Karpas-422 (cell line): ENCODE measurements at regions not wholly inside any gene's neighbourhood (a gene's known extent, or its start where the extent isn't known, plus 50 kb on each side); places are given as distances from the start of the nearest gene placed in this dataset.
"Not testable (repeated sequence)": the region's sequence is repeated elsewhere in the genome, so short reads cannot be mapped to it uniquely, and the experiment has no call there.

Experiments
- DNase-seq: peaks from one replicate; pipeline ENCODE4 v3.0.0-alpha.2; 2015
- H2AFZ ChIP-seq: fragments of 200-600 bp; sonication (generic); 2 replicates; pipeline ENCODE4 v1.6.1; 2014; ENCODE audit warnings: antibody characterized with exemption, low read length, mixed read lengths
- H3K27ac ChIP-seq: fragments of 200-600 bp; sonication (generic); 2 replicates; pipeline ENCODE4 v1.5.1; 2014; ENCODE audit warnings: mild to moderate bottlenecking, low read length, moderate library complexity
- H3K27me3 ChIP-seq: fragments of 200-600 bp; sonication (generic); 2 replicates; pipeline ENCODE4 v1.6.1; 2014; ENCODE audit warnings: low read length, mixed read lengths
- H3K36me3 ChIP-seq: fragments of 200-600 bp; sonication (generic); 2 replicates; pipeline ENCODE4 v1.6.1; 2014; ENCODE audit warnings: low read length, mixed read lengths; ENCODE audit not compliant: insufficient read depth
- H3K4me1 ChIP-seq: fragments of 200-600 bp; sonication (generic); 2 replicates; pipeline ENCODE4 v1.6.1; 2014; ENCODE audit warnings: mild to moderate bottlenecking, low read length, mixed read lengths
- H3K4me2 ChIP-seq: fragments of 200-600 bp; sonication (generic); 2 replicates; pipeline ENCODE4 v1.6.1; 2014; ENCODE audit warnings: low read length, low read depth, mild to moderate bottlenecking; ENCODE audit not compliant: poor library complexity, severe bottlenecking
- H3K4me3 ChIP-seq: fragments of 200-600 bp; sonication (generic); 2 replicates; pipeline ENCODE4 v1.5.1; 2014; ENCODE audit warnings: mild to moderate bottlenecking, antibody characterized with exemption, low read length, mixed read lengths
- H3K79me2 ChIP-seq: fragments of 200-600 bp; sonication (generic); 2 replicates; pipeline ENCODE4 v1.6.1; 2014; ENCODE audit warnings: mild to moderate bottlenecking, low read length, mixed read lengths
- H3K9ac ChIP-seq: fragments of 200-600 bp; sonication (generic); 2 replicates; pipeline ENCODE4 v1.6.0; 2014; ENCODE audit warnings: low read length
- H3K9me2 ChIP-seq: fragments of 200-600 bp; sonication (generic), shearing (Covaris generic); replicated peaks from 2 replicates; pipeline ENCODE4 v1.6.0; 2014; ENCODE audit warnings: mild to moderate bottlenecking, low read length, moderate library complexity; ENCODE audit not compliant: insufficient read depth
- H3K9me3 ChIP-seq: fragments of 300-700, 200-600 bp; sonication (generic); 2 replicates; pipeline ENCODE4 v1.6.1; 2014; ENCODE audit warnings: low read length, mixed read lengths
- H4K20me1 ChIP-seq: fragments of 200-600 bp; sonication (generic); 2 replicates; pipeline ENCODE4 v1.6.1; 2014; ENCODE audit warnings: mild to moderate bottlenecking, antibody characterized with exemption, low read length, low read depth; ENCODE audit not compliant: insufficient read depth

DNA sequence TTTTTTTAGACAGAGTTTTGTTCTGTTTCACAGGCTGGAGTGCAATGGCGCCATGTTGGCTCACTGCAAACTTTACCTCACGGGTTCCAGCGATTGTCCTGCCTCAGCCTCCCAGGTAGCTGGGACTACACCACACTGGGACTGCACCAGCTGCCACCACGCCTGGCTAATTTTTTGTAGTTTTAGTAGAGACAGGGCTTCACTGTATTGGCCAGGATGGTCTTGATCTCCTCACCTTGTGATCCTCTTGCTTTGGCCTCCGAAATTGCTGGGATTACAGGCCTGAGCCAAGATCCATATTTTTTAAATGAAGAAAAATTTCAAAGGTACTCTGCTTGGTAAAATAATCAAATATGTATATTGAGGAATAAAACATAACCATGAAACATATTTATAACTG is 195.8 kb upstream of the TPTE start:
- not testable (repeated sequence) for H3K27me3 ChIP-seq, H3K79me2 ChIP-seq, H4K20me1 ChIP-seq, H2AFZ ChIP-seq, H3K36me3 ChIP-seq, H3K9ac ChIP-seq, H3K4me3 ChIP-seq, H3K9me2 ChIP-seq, H3K27ac ChIP-seq, DNase-seq, H3K4me2 ChIP-seq, H3K4me1 ChIP-seq
- H3K9me3 ChIP-seq: peaks cover 36% of the 10 kb centered on the region

DNA sequence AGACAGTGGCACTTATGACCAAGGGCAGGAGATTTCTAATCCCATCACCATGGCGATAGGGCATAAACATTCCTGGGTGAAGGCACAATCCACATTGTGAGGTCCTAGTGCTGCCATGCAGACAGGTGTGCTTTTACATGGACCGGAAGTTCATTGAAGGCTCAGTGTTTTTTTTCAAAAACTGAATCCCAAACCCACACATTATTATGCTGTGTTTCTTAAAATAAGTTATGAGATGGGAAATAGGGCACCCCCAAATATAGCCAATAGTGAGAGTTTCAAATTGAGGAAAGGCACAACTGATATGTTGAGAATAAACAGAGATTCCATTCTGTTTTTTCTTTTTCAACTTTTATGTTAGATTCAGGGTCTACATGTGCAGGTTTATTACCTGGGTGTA is 195.2 kb upstream of the TPTE start:
- H4K20me1 ChIP-seq, H3K79me2 ChIP-seq, H3K36me3 ChIP-seq, H3K27me3 ChIP-seq, H3K9ac ChIP-seq, H3K4me3 ChIP-seq, H2AFZ ChIP-seq, H3K4me1 ChIP-seq, H3K4me2 ChIP-seq, DNase-seq, H3K9me2 ChIP-seq, H3K27ac ChIP-seq: not testable (repeated sequence)
- H3K9me3 ChIP-seq: peaks cover 42% of the 10 kb centered on the region

GRCh38 chr21:10328646-10329045 is 192.7 kb upstream of the TPTE start:
- H3K79me2 ChIP-seq, H3K9ac ChIP-seq, H3K4me1 ChIP-seq, H3K9me2 ChIP-seq, H3K4me2 ChIP-seq, H3K27me3 ChIP-seq, H3K36me3 ChIP-seq, H2AFZ ChIP-seq, H3K27ac ChIP-seq, H3K4me3 ChIP-seq, DNase-seq, H4K20me1 ChIP-seq: not testable (repeated sequence)
- H3K9me3 ChIP-seq: peaks cover 55% of the 10 kb centered on the region

DNA sequence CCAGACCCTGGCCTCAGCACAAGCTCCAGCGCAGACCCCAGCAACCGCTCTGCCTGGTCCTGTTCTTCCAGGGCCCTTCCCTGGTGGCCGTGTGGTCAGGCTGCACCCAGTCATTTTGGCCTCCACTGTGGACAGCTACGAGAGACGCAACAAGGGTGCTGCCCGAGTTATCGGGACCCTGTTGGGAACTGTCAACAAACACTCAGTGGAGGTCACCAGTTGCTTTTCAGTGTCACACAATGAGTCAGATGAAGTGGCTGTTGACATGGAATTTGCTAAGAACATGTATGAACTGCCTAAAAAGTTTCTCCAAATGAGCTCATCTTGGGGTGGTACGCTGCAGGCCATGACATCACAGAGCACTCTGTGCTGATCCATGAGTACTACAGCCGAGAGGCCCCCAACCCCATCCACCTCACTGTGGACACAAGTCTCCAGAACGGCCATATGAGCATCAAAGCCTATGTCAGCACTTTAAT is 190.7 kb upstream of the TPTE start:
- H3K27me3 ChIP-seq, H3K4me3 ChIP-seq, H3K27ac ChIP-seq, H3K9ac ChIP-seq, H3K4me2 ChIP-seq, H3K9me2 ChIP-seq, H3K79me2 ChIP-seq, H4K20me1 ChIP-seq, H3K36me3 ChIP-seq, DNase-seq, H2AFZ ChIP-seq, H3K4me1 ChIP-seq: not testable (repeated sequence)
- H3K9me3 ChIP-seq: peaks cover 53% of the 10 kb centered on the region

DNA sequence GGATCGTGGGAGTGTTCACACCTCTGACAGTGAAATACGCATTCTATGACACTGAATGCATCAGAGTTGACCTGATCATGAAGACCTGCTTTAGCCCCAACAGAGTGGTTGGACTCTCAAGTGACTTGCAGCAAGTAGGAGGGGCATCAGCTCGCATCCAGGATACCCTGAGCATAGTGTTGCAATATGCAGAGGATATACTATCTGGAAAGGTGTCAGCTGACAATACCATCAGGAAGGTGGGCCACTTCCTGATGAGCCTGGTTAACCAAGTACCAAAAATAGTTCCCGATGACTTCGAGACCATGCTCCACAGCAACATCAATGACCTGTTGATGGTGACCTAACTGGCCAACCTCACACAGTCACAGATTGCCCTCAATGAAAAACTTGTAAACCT is 190.2 kb upstream of the TPTE start:
- H2AFZ ChIP-seq, H3K36me3 ChIP-seq, H3K27ac ChIP-seq, H4K20me1 ChIP-seq, H3K79me2 ChIP-seq, H3K4me1 ChIP-seq, H3K9me2 ChIP-seq, DNase-seq, H3K4me2 ChIP-seq, H3K9ac ChIP-seq, H3K27me3 ChIP-seq, H3K4me3 ChIP-seq: not testable (repeated sequence)
- H3K9me3 ChIP-seq: peaks cover 51% of the 10 kb centered on the region

GRCh38 chr21:10332935-10333334 is 188.4 kb upstream of the TPTE start:
- H3K9ac ChIP-seq, H4K20me1 ChIP-seq, H3K9me2 ChIP-seq, DNase-seq, H3K79me2 ChIP-seq, H3K27me3 ChIP-seq, H2AFZ ChIP-seq, H3K4me2 ChIP-seq, H3K27ac ChIP-seq, H3K4me1 ChIP-seq, H3K4me3 ChIP-seq, H3K36me3 ChIP-seq: not testable (repeated sequence)
- H3K9me3 ChIP-seq: peaks cover 43% of the 10 kb centered on the region

DNA sequence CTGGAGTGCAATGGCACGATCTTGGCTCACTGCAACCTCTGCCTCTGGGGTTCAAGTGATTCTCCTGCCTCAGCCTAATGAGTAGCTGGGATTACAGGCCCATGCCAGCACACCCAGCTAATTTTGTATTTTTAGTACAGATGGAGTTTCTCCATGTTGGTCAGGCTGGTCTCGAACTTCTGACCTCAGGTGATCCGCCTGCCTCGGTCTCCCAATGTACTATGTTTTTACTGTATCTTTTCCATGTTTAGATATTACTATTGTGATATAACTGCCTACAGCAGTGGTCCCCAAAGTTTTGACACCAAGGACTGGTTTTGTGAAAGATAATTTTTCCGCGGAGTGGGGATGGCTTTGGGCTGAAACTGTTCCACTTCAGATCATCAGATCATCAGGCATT is 187.0 kb upstream of the TPTE start:
- not testable (repeated sequence) for H3K36me3 ChIP-seq, H3K4me3 ChIP-seq, H3K9me2 ChIP-seq, H3K4me1 ChIP-seq, H4K20me1 ChIP-seq, H3K79me2 ChIP-seq, DNase-seq, H2AFZ ChIP-seq, H3K27me3 ChIP-seq, H3K27ac ChIP-seq, H3K9ac ChIP-seq, H3K4me2 ChIP-seq
- peaks cover 48% of the 10 kb centered on the region for H3K9me3 ChIP-seq

GRCh38 chr21:10342261-10342956 is 179.0 kb upstream of the TPTE start:
- H3K4me1 ChIP-seq, H3K4me3 ChIP-seq, H3K36me3 ChIP-seq, H3K9me2 ChIP-seq, H3K9ac ChIP-seq, DNase-seq, H3K27ac ChIP-seq, H2AFZ ChIP-seq, H3K4me2 ChIP-seq, H3K79me2 ChIP-seq, H4K20me1 ChIP-seq, H3K27me3 ChIP-seq: not testable (repeated sequence)
- H3K9me3 ChIP-seq: peaks cover 44% of the 10 kb centered on the region
